Ectodermal cell (in vitro differentiated cells): ENCODE measurements at regions not wholly inside any gene's neighbourhood (a gene's known extent, or its start where the extent isn't known, plus 50 kb on each side); places are given as distances from the start of the nearest gene placed in this dataset.
A peak's percentile ranks its signal among the peaks of the same experiment; 100 is the strongest.

Experiments
- H3K27ac ChIP-seq: 2 replicates; pipeline ENCODE4 v1.7.0; 2013; ENCODE audit warnings: mild to moderate bottlenecking, low read depth, low read length; ENCODE audit not compliant: insufficient read depth, poor library complexity, severe bottlenecking
- H3K27me3 ChIP-seq: 2 replicates; pipeline ENCODE4 v1.7.0; 2013; ENCODE audit warnings: mild to moderate bottlenecking, low read length; ENCODE audit not compliant: insufficient read depth, control insufficient read depth, poor library complexity, severe bottlenecking
- H3K36me3 ChIP-seq: one replicate; pipeline ENCODE4 v1.7.0; 2013; ENCODE audit warnings: low read length; ENCODE audit not compliant: control insufficient read depth, insufficient read depth
- H3K4me1 ChIP-seq: one replicate; pipeline ENCODE4 v1.7.0; 2013; ENCODE audit warnings: low read length; ENCODE audit not compliant: control insufficient read depth, insufficient read depth
- H3K4me3 ChIP-seq: 2 replicates; pipeline ENCODE4 v1.7.0; 2013; ENCODE audit warnings: low read depth, low read length, control low read depth; ENCODE audit not compliant: insufficient read depth
- H3K9me3 ChIP-seq: 2 replicates; pipeline ENCODE4 v1.7.0; 2013; ENCODE audit warnings: mild to moderate bottlenecking, low read length, moderate library complexity; ENCODE audit not compliant: control insufficient read depth
- WGBS, 2 experiments: methylation state at CpG; one replicate each; pipeline ENCODE4 v1.1.7; 2013; ENCODE audit warnings: missing lambda C conversion rate in 2 of 2; 5-methylcytosine and 5-hydroxymethylcytosine counted together

DNA sequence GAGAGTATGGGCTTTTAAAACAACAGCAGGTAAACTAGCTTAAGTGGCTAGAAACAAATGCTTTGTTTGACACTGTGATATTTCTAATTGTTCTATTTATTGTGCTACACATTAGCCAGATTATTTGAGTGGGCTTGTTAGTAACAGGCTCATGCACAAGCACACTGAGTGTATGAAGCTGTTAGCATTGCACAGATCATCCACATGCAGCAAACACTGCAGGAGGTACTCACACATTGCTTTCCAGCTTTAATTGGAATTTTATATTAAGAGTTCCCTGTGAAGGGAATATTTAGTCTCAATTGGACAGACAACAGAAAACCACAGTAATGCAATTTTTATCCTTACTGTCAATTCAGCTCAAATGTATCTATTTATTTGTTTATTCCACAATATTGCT, 92.9 kb upstream of the ZNF804B start:
- Histone ChIP-seq H3K9me3 (no peaks in the 10 kb centered on the region), H3K27ac (no peak overlapping the region), H3K4me1 (no peaks in the 10 kb centered on the region), H3K4me3 (no peak overlapping the region), H3K27me3 (no peaks in the 10 kb centered on the region), H3K36me3 (no peaks in the 10 kb centered on the region)

DNA sequence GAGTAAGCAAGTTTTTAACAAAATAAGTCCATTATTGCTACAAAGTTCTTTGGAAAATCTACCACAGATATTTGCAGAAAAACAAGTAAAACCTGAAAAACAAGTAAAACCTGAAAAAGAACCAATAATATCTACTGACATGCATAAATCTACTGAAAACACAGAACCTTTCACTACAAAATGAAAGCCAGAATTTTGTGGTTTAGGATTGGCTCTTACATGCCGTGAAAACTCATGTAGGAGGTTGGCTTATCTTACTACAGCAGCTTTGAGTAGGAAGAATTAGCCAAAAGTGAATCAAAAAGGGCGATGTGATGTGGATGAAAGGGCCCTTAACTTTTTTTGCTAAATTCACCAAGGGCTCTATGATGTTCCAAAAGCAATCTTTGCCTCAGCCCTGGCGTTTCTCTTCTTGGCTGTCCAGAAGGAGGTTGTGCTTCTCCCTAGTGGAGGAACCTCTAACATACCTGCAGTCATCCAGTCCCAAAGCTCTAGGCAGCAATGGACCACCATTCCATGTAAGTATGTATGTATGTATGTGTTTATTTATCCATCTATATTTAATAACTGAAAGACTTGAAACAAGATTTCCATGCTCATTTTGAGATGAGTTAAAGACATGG, 93.5 kb upstream of the ZNF804B start:
- 89 to 95% methylated on average over 3 of the region's 3 CpGs for WGBS, 2 experiments
- no peaks in the 10 kb centered on the region for H3K4me1 ChIP-seq
- H3K27ac ChIP-seq: no peak overlapping the region
- no peak overlapping the region for H3K4me3 ChIP-seq
- no peaks in the 10 kb centered on the region for H3K36me3 ChIP-seq
- H3K27me3 ChIP-seq: no peaks in the 10 kb centered on the region
- no peaks in the 10 kb centered on the region for H3K9me3 ChIP-seq

DNA sequence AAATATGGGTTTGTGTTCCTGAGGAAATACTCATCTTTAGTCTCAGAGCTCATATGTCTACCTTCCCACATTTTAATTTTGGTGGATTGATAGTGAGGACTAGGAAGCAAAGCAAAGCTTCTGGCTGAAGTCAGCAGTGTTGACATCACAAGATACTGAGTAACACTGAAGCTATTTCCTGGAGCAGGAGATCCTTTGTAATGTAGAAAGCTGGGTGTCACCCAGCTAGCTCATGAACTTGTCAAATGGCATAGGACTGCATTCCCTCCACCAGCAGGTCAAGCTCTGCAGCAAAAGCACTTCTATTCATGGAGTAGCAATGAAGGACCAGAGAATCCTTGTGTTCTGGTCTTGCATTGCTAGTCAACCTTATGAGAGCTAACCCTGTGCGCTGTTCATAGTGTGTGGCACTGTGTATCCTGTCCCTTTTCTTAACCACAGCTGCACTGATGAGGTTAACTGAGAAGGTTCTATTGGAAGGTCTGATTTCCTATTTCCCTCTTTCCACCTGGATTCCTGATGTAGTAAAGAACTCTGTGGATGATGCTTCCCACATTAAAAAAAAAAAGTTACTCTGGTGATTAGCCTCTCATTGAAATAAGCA, 94.8 kb upstream of the ZNF804B start:
- Histone ChIP-seq H3K4me3 (no peak overlapping the region), H3K27me3 (no peaks in the 10 kb centered on the region), H3K27ac (no peak overlapping the region), H3K9me3 (no peaks in the 10 kb centered on the region), H3K4me1 (no peaks in the 10 kb centered on the region), H3K36me3 (no peaks in the 10 kb centered on the region)
- WGBS, 2 experiments: 59 to 92% methylated on average over 1 of the region's 1 CpG

DNA sequence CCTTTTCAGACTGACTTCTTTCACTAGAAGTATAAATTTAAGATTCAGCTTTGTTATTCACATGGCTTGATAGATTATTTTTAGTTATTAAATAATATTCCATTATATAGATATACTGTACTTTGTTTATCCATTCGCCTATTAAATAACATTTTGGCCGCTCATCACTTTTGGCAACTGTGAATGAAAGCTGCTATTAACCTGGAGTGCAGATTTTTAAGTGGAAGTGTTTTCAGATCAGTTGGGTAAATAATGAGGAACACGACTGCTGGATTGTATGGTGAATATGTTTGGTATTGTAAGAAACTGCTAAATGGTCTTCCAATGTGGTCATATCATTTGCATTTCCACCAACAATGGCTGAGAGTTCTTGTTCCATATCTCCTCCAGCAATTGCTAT, 97.6 kb upstream of the ZNF804B start:
- Histone ChIP-seq H3K4me3 (no peak overlapping the region), H3K27me3 (no peaks in the 10 kb centered on the region), H3K9me3 (no peaks in the 10 kb centered on the region), H3K36me3 (no peaks in the 10 kb centered on the region), H3K27ac (no peak overlapping the region), H3K4me1 (no peaks in the 10 kb centered on the region)
- 93 to 97% methylated on average over 3 of the region's 3 CpGs for WGBS, 2 experiments

DNA sequence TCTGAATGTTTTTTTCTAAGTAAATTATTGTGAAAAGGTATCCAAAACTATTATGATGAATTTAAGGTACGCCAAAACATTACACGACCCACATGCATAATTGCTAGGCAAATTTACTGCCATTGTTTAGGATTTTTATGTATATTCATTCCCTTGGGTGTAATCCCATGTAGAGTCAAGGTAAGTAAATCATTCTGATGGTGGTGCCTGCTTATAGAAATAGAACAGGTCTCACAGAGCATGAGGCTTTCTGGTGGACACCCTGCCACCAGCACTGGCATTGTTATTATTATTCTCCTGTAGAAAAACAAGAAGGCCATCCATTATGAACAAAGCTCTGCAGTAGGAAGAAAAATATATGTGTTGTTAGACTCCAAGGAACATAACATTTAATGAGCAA, 111.7 kb upstream of the ZNF804B start:
- no peaks in the 10 kb centered on the region for H3K9me3 ChIP-seq
- H3K36me3 ChIP-seq: no peaks in the 10 kb centered on the region
- 95 to 100% methylated on average over 2 of the region's 2 CpGs for whole genome bisulfite sequencing, 2 experiments
- H3K4me3 ChIP-seq: no peak overlapping the region
- no peak overlapping the region for H3K27ac ChIP-seq
- H3K4me1 ChIP-seq: no peaks in the 10 kb centered on the region
- no peaks in the 10 kb centered on the region for H3K27me3 ChIP-seq

DNA sequence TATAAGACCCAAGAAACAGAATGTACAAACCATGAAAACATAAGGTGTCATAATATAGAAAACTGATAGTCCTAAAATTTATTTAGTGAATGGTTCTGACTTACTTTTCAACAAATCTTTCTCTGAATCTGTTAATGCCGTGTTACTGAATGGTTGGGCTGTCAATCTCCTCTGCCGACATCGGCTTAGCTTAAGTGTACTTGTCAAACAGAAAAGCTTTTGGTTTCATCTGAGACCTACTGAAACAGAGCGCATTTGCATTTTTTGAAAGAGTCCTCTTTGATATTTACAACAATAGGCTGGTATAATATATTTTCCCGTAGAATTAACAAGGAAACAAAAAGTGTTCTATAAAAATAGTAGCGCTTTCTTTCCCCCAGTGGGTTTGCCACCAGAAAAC, 120.9 kb upstream of the ZNF804B start:
- Histone ChIP-seq H3K4me3 (no peak overlapping the region), H3K27me3 (no peaks in the 10 kb centered on the region), H3K9me3 (no peaks in the 10 kb centered on the region), H3K27ac (no peak overlapping the region), H3K36me3 (no peaks in the 10 kb centered on the region), H3K4me1 (peaks cover 5% of the 10 kb centered on the region)
- WGBS, 2 experiments: 80 to 84% methylated on average over 4 to 6 of the region's 6 CpGs

DNA sequence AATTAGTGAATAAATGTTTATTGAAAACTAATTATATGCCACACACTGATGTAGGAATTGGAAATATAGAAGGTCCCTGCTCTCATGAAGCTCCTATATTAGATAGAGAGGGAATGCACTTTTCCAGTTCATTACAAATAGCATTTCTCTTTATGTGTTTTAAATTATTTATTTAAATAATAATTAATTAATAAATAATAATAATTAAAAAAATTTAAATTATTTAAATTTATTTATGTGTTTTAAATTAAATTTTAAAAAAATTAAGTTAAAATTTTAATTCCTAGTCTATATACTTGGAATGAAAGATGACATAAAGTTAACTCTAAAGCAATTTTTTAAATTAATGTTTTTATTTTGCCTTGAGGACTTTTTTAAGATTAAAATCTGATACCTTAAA, 121.7 kb upstream of the ZNF804B start:
- Histone ChIP-seq H3K9me3 (no peaks in the 10 kb centered on the region), H3K4me3 (no peak overlapping the region), H3K4me1 (peaks cover 5% of the 10 kb centered on the region), H3K27ac (no peak overlapping the region), H3K27me3 (no peaks in the 10 kb centered on the region), H3K36me3 (no peaks in the 10 kb centered on the region)

DNA sequence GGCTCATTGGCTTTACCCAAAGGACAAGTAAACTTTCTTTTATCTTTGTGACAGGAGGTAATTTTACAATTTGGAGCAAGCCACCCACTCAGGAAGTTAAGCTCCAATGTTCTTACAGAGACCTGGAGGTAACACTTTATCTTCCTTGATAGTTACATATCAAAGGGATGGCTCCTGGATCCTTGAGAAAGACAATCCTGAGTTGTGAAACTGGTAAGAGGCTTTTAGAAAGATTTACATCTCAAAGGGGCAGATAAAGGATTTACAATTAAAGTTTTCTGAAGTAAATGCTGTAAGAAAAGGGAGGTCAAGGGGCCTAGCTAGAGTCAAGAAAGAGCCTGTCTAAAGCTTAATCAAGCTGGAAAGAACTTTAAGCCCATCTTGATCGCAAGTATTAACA, 124.4 kb upstream of the ZNF804B start:
- Histone ChIP-seq H3K4me3 (no peak overlapping the region), H3K9me3 (no peaks in the 10 kb centered on the region), H3K27ac (peak overlapping the region; percentile 39), H3K27me3 (no peaks in the 10 kb centered on the region), H3K4me1 (peaks cover 5% of the 10 kb centered on the region), H3K36me3 (no peaks in the 10 kb centered on the region)
- 10 to 11% methylated on average over 1 of the region's 1 CpG for WGBS, 2 experiments

DNA sequence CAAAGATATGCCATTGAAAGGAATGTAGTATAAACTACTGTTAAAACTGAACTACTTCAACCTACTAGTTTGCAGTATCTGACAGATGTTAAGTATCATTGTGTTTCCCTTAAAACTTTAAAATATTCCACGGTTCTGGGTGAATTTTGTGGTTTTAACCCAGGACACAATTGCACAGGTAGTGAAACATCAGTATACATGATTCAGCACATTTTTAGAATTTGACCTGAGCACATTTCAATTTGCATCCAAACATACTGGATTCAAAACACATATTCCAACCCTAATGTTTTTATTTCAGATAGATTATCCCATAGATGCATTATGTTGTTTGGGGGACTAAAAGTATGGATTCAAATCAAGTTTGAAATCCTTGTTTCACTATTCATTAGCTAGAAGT, 129.9 kb upstream of the ZNF804B start:
- no peak overlapping the region for H3K4me3 ChIP-seq
- H3K9me3 ChIP-seq: no peaks in the 10 kb centered on the region
- H3K4me1 ChIP-seq: no peaks in the 10 kb centered on the region
- no peak overlapping the region for H3K27ac ChIP-seq
- no peaks in the 10 kb centered on the region for H3K36me3 ChIP-seq
- no peaks in the 10 kb centered on the region for H3K27me3 ChIP-seq
- WGBS, 2 experiments: 100% methylated on average over 1 of the region's 1 CpG; no CpG with 5 or more reads in 1 of the 2 experiments

DNA sequence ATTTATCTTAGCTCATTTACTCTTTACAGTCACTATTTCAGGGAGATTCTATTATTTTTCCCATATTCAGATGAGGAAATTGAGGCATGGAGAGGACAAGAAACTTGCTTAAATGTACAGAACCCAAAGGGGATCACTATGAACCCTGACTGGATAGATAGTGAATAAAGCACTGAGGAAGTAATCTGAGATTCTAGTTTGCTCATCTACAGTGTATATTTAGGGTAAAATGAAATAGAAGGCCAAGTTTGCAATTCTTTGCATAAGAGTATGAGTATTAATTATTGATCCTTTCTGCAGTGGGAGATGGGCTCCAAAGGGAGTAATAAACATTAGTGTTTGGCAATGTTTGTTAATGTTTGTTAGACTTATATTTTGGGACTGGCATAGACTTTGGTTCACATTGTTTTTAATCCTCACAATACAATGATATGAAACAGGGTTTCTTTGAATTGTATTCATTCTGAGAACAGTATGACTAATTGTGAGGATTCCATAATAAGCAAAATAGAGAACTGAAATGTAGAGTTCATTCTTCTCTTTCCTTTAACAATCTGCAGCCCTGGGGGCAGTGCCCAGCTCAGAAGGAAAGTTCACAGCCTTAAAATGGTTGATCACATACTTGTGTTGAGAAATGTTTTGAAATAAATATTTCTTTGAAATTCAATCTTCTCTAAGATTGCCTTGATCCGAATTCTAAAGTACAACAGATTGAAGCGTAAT, 131.0 kb upstream of the ZNF804B start:
- no peaks in the 10 kb centered on the region for H3K36me3 ChIP-seq
- WGBS, 2 experiments: 95 to 100% methylated on average over 2 of the region's 2 CpGs
- H3K27ac ChIP-seq: no peak overlapping the region
- no peak overlapping the region for H3K4me3 ChIP-seq
- H3K27me3 ChIP-seq: no peaks in the 10 kb centered on the region
- H3K4me1 ChIP-seq: no peaks in the 10 kb centered on the region
- no peaks in the 10 kb centered on the region for H3K9me3 ChIP-seq
